Transverse colon (tissue), 3 donors: ENCODE measurements at regions not wholly inside any gene's neighbourhood (a gene's known extent, or its start where the extent isn't known, plus 50 kb on each side); places are given as distances from the start of the nearest gene placed in this dataset.

Experiments used
- POLR2A ChIP-seq: fragments of 450-650 bp; IDR thresholded peaks from one replicate; pipeline ENCODE4 v1.6.1; 2016; ENCODE audit warnings: antibody characterized with exemption, mild to moderate bottlenecking, moderate library complexity
- POLR2AphosphoS5 ChIP-seq, 3 donors: sonication (generic); formaldehyde crosslinking; IDR thresholded peaks; one replicate each; pipeline ENCODE4 v1.6.1; 2016; ENCODE audit warnings: antibody characterized with exemption in 3 of 3

DNA sequence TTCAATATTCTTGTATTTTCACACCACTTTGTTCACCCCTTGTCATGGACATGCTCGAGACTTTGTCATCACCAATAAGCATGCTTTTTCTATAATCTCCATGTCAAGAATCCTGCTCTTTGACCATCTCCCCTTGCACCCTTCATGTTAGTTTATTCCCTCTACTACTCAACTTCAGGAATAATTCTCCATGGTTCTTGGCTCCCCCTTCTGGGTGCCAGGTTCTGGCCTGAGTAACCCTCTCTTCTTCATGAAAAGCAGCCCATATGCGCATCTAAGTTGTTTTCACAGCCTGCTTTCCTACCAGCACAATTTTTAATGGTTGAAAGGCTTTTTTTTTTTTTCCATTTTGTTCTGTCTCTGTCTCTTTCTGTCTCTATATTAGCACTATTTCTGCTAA lies 160.7 kb downstream of the LEPR start:
- no peak for TF ChIP-seq POLR2A
- no peak for TF ChIP-seq POLR2AphosphoS5 (IDR thresholded peaks at IDR 0.05)
